Suprapubic skin (tissue), 4 donors: ENCODE measurements at regions not wholly inside any gene's neighbourhood (a gene's known extent, or its start where the extent isn't known, plus 50 kb on each side); places are given as distances from the start of the nearest gene placed in this dataset.

Source experiments
- EP300 ChIP-seq: sonication (generic); formaldehyde crosslinking; IDR thresholded peaks from one replicate; pipeline ENCODE4 v1.6.1; 2017; ENCODE audit warnings: antibody characterized with exemption
- POLR2A ChIP-seq, 2 donors: fragments of 450-650 bp; IDR thresholded peaks; one replicate each; pipeline ENCODE4 v1.6.1; 2017; ENCODE audit warnings: antibody characterized with exemption in 2 of 2, mild to moderate bottlenecking in 2 of 2, moderate library complexity in 2 of 2
- POLR2AphosphoS5 ChIP-seq, 3 donors: sonication (generic); formaldehyde crosslinking; IDR thresholded peaks; one replicate each; pipeline ENCODE4 v1.6.1; 2017; ENCODE audit warnings: antibody characterized with exemption in 3 of 3
- TF ChIP-seq, protein P1 (sequence below), 2 donors: fragments of 200-600 bp in 1 of 2; fragments of 450-650 bp in 1 of 2; sonication (generic) in 1 of 2; IDR thresholded peaks; one replicate each; pipeline ENCODE4 v1.5.1; 2016 to 2019; ENCODE audit warnings: antibody characterized with exemption in 2 of 2, mild to moderate bottlenecking in 1 of 2, moderate library complexity in 1 of 2

DNA sequence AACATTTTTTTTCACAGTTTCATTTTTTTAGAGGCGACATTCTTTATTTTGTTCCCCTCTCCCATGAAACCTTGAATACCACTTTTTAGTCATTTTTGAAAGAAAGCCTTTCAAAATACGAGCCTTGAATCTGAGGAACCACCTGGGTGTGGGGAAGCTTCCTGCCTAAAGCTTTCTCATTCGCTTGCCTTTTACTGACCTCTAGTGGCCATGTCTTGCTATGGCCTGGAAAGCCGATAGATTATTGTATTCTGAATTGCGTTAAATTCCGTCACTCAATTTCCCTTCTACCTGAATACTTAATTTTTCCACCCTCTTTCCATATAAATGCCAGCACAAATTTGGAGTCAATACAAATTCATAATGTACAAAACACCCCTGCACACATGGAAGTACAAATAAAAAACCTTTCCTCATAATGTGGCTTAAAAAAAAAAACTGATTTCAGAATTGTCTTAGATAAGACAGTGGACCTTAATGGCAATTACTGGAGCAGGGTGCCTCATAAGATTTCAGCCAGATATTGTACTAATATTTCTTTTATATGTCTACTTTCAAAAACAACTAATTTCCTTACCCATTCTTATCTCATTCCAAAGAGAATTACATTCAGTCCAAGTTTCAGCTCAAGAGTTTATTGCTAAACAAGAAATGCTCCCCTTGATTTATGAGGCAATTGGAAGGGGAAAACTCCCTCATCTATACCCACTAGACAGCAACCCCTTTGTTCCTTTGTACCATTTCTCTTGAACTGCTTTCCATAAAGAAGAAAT lies 217.9 kb downstream of the CENPC start:
- TF ChIP-seq, protein P1, sequence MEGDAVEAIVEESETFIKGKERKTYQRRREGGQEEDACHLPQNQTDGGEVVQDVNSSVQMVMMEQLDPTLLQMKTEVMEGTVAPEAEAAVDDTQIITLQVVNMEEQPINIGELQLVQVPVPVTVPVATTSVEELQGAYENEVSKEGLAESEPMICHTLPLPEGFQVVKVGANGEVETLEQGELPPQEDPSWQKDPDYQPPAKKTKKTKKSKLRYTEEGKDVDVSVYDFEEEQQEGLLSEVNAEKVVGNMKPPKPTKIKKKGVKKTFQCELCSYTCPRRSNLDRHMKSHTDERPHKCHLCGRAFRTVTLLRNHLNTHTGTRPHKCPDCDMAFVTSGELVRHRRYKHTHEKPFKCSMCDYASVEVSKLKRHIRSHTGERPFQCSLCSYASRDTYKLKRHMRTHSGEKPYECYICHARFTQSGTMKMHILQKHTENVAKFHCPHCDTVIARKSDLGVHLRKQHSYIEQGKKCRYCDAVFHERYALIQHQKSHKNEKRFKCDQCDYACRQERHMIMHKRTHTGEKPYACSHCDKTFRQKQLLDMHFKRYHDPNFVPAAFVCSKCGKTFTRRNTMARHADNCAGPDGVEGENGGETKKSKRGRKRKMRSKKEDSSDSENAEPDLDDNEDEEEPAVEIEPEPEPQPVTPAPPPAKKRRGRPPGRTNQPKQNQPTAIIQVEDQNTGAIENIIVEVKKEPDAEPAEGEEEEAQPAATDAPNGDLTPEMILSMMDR (IDR thresholded peaks at IDR 0.05), result peak; percentile 48 to 82
- TF ChIP-seq POLR2A (IDR thresholded peaks at IDR 0.05) (no peak), EP300 (no peak), POLR2AphosphoS5 (IDR thresholded peaks at IDR 0.05) (no peak)
